ENCODE measurements at regions not wholly inside any gene's neighbourhood (a gene's known extent, or its start where the extent isn't known, plus 50 kb on each side); places are given as distances from the start of the nearest gene placed in this dataset.
A peak's percentile ranks its signal among the peaks of the same experiment; 100 is the strongest.

DNA sequence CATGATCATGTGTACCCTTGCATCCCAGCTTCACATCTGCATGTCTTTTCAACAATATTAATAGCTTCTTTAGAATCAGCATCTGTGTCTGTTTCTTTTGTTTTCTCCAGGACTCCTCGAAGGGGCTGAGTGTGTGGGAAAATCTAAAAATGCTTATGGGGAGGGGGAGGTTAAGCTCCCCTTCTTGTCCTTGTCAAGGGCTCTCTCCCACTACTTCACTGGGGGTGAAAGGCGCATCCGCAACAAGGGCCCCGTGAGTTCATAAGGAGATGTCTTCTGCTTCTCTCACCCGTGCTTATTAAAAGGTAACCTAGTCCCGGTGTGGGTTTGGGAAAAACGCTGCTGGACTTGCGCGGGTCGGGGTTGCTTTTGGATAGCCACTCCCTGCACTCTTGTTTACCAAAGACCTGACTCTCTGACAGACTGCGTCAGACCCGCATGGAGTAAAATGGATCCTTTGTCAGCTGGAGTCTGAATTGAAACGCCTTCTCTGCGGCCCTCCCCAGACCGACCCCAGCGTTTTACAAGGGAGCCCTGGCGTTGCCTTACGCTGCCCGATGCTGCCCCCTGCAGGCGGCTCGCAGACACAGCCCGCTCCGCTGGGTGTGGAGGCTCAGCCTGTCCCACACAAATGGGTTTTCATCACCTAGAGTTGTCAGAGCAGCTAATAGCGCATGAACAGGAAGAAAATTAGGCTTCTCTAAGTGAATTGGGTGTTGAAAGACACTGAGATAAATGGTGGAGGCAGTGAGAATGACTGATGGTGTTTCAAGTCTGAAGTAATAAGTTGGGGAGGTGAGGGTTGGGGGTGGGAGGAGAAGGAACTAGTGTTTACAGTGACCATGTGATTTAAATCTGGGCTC is 53.8 kb downstream of the IER5 start:
- peak in 1 of 2 donors; percentile 12 for TF ChIP-seq POLR2A (IDR thresholded peaks at IDR 0.05)
- TF ChIP-seq, protein P1, sequence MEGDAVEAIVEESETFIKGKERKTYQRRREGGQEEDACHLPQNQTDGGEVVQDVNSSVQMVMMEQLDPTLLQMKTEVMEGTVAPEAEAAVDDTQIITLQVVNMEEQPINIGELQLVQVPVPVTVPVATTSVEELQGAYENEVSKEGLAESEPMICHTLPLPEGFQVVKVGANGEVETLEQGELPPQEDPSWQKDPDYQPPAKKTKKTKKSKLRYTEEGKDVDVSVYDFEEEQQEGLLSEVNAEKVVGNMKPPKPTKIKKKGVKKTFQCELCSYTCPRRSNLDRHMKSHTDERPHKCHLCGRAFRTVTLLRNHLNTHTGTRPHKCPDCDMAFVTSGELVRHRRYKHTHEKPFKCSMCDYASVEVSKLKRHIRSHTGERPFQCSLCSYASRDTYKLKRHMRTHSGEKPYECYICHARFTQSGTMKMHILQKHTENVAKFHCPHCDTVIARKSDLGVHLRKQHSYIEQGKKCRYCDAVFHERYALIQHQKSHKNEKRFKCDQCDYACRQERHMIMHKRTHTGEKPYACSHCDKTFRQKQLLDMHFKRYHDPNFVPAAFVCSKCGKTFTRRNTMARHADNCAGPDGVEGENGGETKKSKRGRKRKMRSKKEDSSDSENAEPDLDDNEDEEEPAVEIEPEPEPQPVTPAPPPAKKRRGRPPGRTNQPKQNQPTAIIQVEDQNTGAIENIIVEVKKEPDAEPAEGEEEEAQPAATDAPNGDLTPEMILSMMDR (IDR thresholded peaks at IDR 0.05), result peak; percentile 95 to 99 (median 98)
